Vagina (tissue), 2 donors: ENCODE measurements at regions not wholly inside any gene's neighbourhood (a gene's known extent, or its start where the extent isn't known, plus 50 kb on each side); places are given as distances from the start of the nearest gene placed in this dataset.

Source experiments
- DNase-seq, 2 donors: peaks; one replicate each; pipeline ENCODE4 v3.0.0-alpha.2; 2017; ENCODE audit errors: extremely low spot score in 2 of 2
- H3K27ac ChIP-seq: fragments of 200-600 bp; sonication (generic); one replicate; pipeline ENCODE4 v1.5.1; 2019
- H3K27me3 ChIP-seq: fragments of 200-600 bp; sonication (generic); one replicate; pipeline ENCODE4 v1.5.1; 2019
- H3K36me3 ChIP-seq, 2 donors: fragments of 200-600 bp; sonication (generic); one replicate each; pipeline ENCODE4 v1.5.1; 2017 to 2019
- H3K4me1 ChIP-seq: fragments of 200-600 bp; sonication (generic); one replicate; pipeline ENCODE4 v1.5.1; 2019
- H3K4me3 ChIP-seq, 2 donors: fragments of 200-600 bp; sonication (generic); 1 replicate in 1 of 2; 2 replicates in 1 of 2; pipeline ENCODE4 v1.5.1; 2016 to 2019
- H3K9me3 ChIP-seq: fragments of 200-600 bp; sonication (generic); one replicate; pipeline ENCODE4 v1.5.1; 2019
- POLR2A ChIP-seq, 2 donors: fragments of 450-650 bp; IDR thresholded peaks; one replicate each; pipeline ENCODE4 v1.6.1; 2017; ENCODE audit warnings: antibody characterized with exemption in 2 of 2, mild to moderate bottlenecking in 2 of 2, moderate library complexity in 2 of 2
- POLR2AphosphoS5 ChIP-seq, 2 donors: sonication (generic); formaldehyde crosslinking; IDR thresholded peaks; one replicate each; pipeline ENCODE4 v1.9.0; 2017; ENCODE audit warnings: antibody characterized with exemption in 2 of 2, mild to moderate bottlenecking in 2 of 2, low read depth in 1 of 2; ENCODE audit not compliant: insufficient read depth in 1 of 2
- intact Hi-C: fragments of 100-400 bp; cut with DNase I; formaldehyde crosslinking; loops from one replicate; pipeline ENCODE4 v1.15.1; 2023
- TF ChIP-seq, protein P1 (sequence below), 3 experiments: fragments of 450-650 bp in 2 of 3; fragments of 200-600 bp in 1 of 3; sonication (generic) in 1 of 3; IDR thresholded peaks; one replicate each; pipeline ENCODE4 v1.5.1; 2017 to 2019; ENCODE audit warnings: antibody characterized with exemption in 3 of 3, mild to moderate bottlenecking in 2 of 3, moderate library complexity in 2 of 3

GRCh38 chr2:236745420-236746210 is 176.0 kb downstream of the ACKR3 start:
- Histone ChIP-seq H3K9me3 (no peaks in the 10 kb centered on the region), H3K4me1 (peaks cover 48% of the 10 kb centered on the region), H3K4me3 (no peak overlapping the region), H3K27me3 (no peaks in the 10 kb centered on the region), H3K27ac (peak overlapping the region; percentile 10), H3K36me3 (no peaks in the 10 kb centered on the region)
- intact Hi-C loops = no loop called here
- peak in 1 of 2 donors; percentile 20 for DNase-seq
- TF ChIP-seq POLR2A (IDR thresholded peaks at IDR 0.05) = no peak
- TF ChIP-seq, protein P1, sequence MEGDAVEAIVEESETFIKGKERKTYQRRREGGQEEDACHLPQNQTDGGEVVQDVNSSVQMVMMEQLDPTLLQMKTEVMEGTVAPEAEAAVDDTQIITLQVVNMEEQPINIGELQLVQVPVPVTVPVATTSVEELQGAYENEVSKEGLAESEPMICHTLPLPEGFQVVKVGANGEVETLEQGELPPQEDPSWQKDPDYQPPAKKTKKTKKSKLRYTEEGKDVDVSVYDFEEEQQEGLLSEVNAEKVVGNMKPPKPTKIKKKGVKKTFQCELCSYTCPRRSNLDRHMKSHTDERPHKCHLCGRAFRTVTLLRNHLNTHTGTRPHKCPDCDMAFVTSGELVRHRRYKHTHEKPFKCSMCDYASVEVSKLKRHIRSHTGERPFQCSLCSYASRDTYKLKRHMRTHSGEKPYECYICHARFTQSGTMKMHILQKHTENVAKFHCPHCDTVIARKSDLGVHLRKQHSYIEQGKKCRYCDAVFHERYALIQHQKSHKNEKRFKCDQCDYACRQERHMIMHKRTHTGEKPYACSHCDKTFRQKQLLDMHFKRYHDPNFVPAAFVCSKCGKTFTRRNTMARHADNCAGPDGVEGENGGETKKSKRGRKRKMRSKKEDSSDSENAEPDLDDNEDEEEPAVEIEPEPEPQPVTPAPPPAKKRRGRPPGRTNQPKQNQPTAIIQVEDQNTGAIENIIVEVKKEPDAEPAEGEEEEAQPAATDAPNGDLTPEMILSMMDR (IDR thresholded peaks at IDR 0.05) = no peak
- peak in 1 of 2 donors; percentile 87 for TF ChIP-seq POLR2AphosphoS5 (IDR thresholded peaks at IDR 0.05; ENCODE audit: insufficient read depth in 1 of 2, low read depth in 1 of 2)

DNA sequence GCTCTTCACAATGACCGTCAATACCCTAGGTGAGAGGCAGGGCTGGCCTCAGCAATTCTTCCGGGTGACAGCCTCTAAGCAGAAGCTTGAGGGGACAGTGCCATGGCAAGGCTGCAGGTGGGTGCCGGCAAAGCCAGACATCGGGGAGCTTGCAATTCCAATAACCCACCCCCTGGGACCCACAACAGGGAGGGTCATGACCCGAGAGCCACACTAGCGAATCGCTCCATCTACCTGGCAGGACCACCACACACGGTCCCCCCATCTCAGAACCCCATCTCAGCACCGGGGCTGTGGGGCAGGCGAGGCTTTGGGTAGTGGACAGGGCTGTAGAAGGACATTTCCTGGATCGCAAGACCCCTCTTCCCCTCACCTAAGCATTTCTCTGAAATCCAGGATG is 177.2 kb downstream of the ACKR3 start:
- no peaks in the 10 kb centered on the region for H3K36me3 ChIP-seq
- no peak overlapping the region for H3K27ac ChIP-seq
- no peaks in the 10 kb centered on the region for H3K9me3 ChIP-seq
- no peak for DNase-seq
- no peak overlapping the region for H3K4me3 ChIP-seq
- intact Hi-C loops = no loop called here
- no peaks in the 10 kb centered on the region for H3K27me3 ChIP-seq
- TF ChIP-seq POLR2A (IDR thresholded peaks at IDR 0.05) (no peak), POLR2AphosphoS5 (IDR thresholded peaks at IDR 0.05; ENCODE audit: insufficient read depth in 1 of 2, low read depth in 1 of 2) (no peak)
- TF ChIP-seq, protein P1 (IDR thresholded peaks at IDR 0.05) = no peak
- H3K4me1 ChIP-seq = peaks cover 48% of the 10 kb centered on the region

DNA sequence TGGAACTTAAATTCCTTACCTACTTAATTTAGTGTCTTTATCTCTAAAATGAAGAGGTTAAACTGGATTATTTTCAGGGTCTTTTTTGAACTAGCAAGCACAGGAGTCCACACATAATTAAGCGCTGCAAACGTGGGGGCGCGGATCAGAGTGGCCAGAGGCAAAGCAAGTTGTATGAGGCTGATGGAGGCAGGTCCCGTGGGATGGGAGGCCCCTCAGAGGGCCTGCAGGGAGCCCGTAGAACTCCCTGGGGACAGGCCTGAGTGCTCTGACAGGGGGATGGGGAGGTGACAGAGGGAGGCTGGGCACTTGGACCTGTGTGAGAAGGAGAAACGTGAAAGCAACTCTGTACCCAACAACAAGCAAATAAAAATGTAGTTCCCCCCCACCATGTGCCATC is 177.8 kb downstream of the ACKR3 start:
- TF ChIP-seq POLR2A (IDR thresholded peaks at IDR 0.05) (no peak), POLR2AphosphoS5 (IDR thresholded peaks at IDR 0.05; ENCODE audit: insufficient read depth in 1 of 2, low read depth in 1 of 2) (no peak)
- TF ChIP-seq, protein P1 (IDR thresholded peaks at IDR 0.05) = no peak
- Histone ChIP-seq H3K36me3 (no peaks in the 10 kb centered on the region), H3K9me3 (no peaks in the 10 kb centered on the region), H3K4me1 (peaks cover 48% of the 10 kb centered on the region), H3K27ac (no peak overlapping the region), H3K27me3 (no peaks in the 10 kb centered on the region), H3K4me3 (no peak overlapping the region)
- intact Hi-C loops = no loop called here
- no peak for DNase-seq

DNA sequence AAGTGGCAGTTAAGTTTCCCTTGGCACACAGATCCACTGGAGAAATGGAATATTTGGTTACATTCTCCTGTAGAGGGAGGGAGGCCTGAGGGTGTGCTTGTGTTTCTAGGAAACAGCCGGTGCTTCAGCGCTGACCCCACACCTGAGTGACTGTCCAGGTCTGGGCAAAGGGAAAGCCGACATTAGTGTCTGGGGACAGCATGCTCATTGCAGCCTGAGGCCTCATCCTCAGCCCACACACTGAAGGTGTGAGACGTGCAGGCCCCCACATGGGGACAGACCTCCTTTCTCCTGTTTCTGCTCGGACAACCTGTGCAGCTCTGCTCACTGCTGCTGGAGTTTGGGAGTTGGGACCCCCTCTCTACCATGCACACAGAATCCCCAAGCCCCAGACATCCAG is 178.3 kb downstream of the ACKR3 start:
- intact Hi-C loops = no loop called here
- Histone ChIP-seq H3K36me3 (no peaks in the 10 kb centered on the region), H3K27me3 (no peaks in the 10 kb centered on the region), H3K27ac (no peak overlapping the region), H3K4me3 (no peak overlapping the region), H3K4me1 (peaks cover 46% of the 10 kb centered on the region), H3K9me3 (no peaks in the 10 kb centered on the region)
- TF ChIP-seq POLR2AphosphoS5 (IDR thresholded peaks at IDR 0.05; ENCODE audit: insufficient read depth in 1 of 2, low read depth in 1 of 2) = no peak
- TF ChIP-seq POLR2A (IDR thresholded peaks at IDR 0.05) = no peak
- TF ChIP-seq, protein P1 (IDR thresholded peaks at IDR 0.05) = no peak
- DNase-seq = no peak

- no peak overlapping the region for H3K4me3 ChIP-seq
- no peaks in the 10 kb centered on the region for H3K27me3 ChIP-seq
- H3K4me1 ChIP-seq = peaks cover 42% of the 10 kb centered on the region
- TF ChIP-seq, protein P1 (IDR thresholded peaks at IDR 0.05) = no peak
- TF ChIP-seq POLR2AphosphoS5 (IDR thresholded peaks at IDR 0.05; ENCODE audit: insufficient read depth in 1 of 2, low read depth in 1 of 2) = peak in 1 of 2 donors; percentile 38
- no peak for TF ChIP-seq POLR2A (IDR thresholded peaks at IDR 0.05)
- no peaks in the 10 kb centered on the region for H3K36me3 ChIP-seq
- intact Hi-C loops = no loop called here
- DNase-seq = no peak
- H3K9me3 ChIP-seq = no peaks in the 10 kb centered on the region
- no peak overlapping the region for H3K27ac ChIP-seq
These were observed 178.8 kb downstream of the ACKR3 start for GRCh38 chr2:236748385-236748784.
